GM18508 (cell line): ENCODE measurements at regions not wholly inside any gene's neighbourhood (a gene's known extent, or its start where the extent isn't known, plus 50 kb on each side); places are given as distances from the start of the nearest gene placed in this dataset.
"Not testable (repeated sequence)": the region's sequence is repeated elsewhere in the genome, so short reads cannot be mapped to it uniquely, and the experiment has no call there.

Experiments
- ATAC-seq: cut with Tn5 transposase; IDR thresholded peaks from one replicate; pipeline ENCODE4 v1.9.1; 2021; ENCODE audit warnings: moderate number of reproducible peaks; ENCODE audit not compliant: insufficient read depth, unreplicated experiment

DNA sequence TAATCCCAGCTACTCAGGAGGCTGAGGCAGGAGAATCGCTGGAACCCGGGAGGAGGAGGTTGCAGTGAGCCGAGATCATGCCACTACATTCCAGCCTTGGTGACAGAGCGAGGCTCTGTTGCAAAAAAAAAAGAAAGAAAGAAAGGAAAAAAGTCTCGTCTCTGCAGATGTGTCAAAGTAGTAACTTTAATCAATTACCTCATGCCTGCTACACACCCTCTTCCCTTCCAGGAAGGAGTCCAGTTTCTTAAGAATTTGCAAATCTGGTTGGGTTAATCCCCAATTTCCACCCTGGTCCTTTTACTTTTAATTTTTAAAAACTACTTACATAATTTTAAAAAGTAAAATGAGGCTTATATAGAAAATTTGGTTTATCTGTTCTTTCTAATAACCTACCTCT, 234.5 kb upstream of the KITLG start:
- no peak for ATAC-seq

DNA sequence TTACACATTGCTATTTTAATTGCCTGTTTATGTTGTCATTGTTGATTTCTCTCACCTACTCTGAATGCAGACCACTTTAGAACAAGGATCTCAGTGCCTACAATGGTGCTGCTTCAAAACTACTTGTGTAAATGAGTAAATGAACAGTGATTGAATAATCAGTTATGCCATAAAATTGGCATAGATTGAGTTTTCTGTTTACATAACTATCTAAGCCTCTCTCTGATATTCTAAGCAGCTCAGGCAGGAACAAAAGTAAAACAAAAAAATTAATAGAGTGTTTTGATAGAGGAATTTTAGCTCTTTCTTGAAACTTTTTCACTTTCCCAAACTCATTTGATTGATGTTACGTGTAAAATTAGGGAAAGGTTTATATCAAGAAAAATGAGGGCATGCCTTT, 232.3 kb upstream of the KITLG start:
- no peak for ATAC-seq

DNA sequence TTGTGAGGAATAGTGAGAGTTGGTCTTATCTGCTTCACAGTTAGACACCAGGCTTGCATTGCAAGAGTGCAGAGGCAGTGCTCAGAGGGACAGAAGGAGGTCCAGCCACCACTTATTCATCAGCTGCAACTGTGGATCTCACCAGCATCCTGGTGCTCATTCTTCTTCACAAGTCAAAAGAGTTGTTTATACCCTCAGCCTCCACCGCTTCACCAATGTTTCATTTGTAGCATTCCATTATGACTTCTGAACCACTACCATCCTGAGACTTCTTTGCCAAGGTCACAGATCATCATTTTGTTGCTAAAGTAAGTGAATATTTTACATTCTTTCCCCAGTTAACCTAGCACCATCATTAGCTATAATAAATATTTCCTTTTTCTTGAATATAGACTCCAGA, 230.5 kb upstream of the KITLG start:
- ATAC-seq: no peak

DNA sequence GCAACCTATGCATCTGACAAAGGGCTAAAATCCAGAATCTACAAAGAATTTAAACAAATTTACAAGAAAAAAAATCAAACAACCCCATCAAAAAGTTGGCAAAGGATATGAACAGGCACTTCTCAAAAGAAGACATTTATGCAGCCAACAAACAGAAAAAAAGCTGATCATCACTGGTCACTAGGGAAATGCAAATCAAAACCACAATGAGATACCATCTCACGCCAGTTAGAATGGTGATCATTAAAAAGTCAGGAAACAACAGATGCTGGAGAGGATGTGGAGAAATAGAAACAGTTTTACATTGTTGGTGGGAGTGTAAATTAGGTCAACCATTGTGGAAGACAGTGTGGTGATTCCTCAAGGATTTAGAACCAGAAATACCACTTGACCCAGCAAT, 229.6 kb upstream of the KITLG start:
- not testable (repeated sequence) for ATAC-seq

DNA sequence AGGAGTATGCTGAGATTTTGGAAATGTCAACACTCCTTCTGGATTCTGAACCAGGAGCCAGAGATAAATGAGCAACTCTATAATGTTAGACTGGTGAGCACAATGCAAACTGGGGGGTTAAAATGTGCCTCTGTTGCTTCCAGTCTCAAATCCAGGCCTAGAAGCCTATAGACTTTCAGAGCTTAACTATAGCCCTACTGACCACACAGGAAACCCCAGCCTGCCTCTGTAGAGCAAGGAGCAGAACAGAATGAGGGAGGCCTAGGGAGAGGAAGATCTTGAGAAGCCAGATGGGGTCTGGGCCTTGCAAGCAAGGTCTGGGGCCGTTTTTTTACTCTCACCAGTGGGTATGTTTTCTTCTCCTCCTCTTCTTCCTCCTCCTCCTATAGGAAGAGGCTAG, 225.4 kb upstream of the KITLG start:
- ATAC-seq: no peak

DNA sequence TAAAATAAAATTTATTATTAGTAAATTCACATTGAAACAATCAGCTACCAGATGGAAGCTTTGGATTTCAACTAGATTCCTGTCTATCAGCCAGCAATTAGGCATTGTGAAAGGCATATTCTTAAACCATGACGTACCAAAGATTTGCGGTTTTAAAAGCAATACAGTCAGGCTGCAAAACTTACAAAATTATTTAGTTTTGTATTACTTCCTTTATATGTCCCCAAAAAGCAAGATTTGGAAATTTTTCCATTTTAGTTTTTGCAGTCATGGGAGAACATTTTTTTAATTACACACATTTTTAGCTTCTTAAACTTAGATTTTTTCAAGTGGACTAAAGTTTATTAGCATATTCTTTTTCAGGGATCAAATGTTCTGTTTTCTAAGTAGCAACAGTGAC, 225.0 kb upstream of the KITLG start:
- ATAC-seq: no peak

DNA sequence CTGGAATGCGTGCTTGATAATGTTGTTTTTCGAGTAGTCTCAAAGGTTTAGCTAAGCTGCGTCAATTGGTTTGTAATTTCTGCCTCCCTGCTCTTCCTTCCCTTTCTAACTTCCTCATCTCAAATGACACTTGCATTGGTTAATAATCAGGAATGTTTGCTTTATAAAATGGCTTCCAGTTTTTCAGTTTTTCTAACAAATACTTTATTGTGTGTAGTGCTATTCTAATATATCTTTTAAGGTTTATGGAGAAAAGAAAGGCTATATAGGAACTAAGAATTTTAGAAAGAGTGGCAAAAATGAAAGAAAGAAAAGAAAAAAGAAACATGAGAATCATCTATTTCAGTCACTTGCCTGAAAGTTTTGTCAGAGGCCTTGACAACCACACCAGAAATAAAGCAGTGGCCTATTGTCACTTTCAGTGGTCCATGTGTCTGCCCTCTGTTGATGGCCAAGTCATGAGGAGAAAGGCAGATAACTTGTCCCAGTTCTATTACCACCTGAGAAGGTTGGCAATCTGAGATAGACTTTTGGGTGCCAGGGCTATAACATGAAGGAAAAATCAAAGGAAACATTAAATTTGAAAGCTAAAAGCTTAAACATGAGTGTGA, 221.9 kb upstream of the KITLG start:
- no peak for ATAC-seq

DNA sequence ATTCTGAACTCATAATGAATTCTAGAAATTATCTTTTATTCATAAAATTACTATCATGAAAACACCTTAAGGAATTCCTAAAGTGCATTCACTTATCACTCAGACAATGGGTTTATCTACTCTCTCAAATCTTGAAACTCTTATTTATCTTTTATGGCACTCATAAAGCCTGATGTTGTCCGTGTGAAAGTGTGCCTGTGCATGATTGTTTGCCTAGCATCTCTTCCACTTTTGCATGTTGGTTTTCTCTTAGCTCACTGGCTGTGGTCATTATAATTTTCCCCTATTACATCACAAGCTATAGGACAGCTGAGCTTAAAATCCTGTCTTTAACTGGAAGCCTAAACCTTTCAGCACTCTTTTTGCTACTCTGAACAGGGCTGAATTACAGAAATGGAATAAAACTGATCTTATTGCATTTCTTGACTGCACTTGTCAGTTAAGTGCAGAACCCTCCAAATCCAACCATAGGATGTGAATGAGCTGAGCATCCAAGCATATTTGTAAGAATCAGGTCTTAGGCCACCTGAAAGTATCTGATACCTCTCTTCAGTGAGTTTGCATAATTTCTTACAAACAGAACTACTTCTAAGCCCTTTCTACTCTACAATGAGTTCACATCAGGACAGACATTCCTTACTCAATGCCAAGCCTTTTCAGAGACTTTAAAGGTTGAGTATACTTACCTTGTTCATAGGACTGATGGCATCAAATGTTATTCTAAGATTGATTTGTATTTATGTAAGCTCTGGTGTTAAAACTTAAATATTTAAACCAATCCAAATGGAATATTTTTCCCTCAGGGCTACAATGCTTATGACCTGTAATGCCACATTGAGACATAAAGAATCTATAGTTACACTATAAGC, 221.2 kb upstream of the KITLG start:
- ATAC-seq: no peak

DNA sequence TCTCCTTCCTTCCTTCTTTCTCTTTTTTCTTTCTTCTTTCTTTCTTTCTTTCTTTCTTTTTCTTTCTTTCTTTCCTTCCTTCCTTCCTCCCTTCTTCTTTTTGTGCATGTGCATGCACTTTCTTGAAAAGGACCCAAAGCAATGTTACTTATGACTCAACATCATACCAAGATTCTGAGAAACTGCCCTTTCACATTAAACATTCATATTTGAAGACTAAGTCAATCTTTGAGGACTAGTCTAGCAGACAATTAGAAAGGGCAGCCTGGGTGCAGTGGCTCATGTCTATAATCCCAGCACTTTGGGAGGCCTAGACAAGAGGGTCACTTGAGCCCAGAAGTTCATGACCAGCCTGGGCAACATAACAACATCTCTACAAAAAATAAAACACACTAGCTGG, 212.8 kb upstream of the KITLG start:
- ATAC-seq: no peak

DNA sequence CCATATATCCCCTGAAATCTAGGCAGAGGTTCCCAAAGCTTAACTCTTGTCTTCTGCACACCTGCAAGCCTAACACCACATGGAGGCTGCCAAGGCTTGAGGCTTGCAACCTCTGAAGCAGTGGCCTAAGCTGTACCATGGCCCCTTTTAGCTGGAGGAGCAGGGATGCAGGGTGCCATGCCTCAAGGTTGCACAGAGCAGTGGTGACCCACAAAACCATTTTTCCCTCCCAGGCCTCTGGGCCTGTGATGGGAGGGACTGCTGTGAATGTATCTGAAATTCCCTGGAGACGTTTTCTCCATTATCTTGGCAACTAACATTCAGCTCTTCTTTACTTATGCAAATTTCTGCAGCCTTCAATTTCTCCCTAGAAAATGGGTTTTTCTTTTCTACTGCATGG, 210.0 kb upstream of the KITLG start:
- no peak for ATAC-seq

DNA sequence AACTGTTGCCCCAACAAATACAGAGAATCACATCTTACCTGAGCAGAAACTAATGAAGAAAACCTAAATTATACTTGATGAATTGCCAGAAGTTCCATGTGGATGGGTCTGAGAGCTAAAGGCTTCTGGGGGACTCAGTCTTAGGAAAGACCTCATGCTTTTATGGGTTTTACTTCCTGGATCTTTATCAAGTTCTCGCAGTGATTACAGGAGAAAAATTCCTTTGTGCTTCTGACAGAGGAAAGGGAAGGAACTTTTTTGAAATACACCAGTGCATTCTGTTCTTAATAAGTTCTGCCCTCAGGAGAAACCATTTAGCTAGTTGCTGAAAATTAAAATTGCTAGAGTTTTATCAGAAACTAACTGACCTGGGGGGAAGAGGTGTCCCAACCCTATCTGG, 203.9 kb upstream of the KITLG start:
- no peak for ATAC-seq

DNA sequence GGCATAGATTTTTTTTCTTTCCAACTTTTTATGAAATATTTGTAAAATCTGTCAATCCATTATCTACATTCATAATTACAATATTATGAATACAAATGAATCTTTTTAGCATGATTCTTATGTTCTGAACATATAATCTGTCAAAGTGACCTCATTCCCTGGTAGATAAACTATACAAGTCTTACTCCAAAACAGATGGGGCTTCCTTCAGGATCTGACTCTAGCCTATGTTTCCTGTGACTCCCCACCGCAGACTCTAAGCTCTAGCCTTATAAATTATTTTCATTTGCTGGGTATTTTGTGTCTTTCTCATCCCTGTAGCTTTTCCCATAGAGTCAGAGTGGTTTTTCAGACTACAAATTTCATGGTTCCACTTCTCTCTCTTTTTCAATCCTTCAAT, 202.1 kb upstream of the KITLG start:
- no peak for ATAC-seq

DNA sequence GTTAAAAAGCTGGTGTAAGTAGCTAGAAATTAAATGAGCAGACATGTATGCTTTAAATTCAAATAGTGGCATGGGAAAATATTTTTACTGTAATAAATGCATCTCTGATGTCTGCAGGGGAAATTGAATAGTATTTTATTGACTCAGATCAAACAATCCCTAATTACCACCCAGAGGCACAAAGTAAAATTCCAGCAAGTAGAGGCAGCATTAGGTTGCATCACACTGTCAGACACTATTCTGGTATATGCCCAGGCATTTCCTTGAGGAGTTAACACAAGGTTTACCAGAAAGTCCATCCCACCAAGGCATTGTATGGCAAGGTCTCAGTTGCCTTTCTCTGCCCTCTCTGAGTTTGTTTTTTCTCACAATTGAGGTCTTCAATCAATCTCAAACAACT, 201.6 kb upstream of the KITLG start:
- ATAC-seq: no peak

DNA sequence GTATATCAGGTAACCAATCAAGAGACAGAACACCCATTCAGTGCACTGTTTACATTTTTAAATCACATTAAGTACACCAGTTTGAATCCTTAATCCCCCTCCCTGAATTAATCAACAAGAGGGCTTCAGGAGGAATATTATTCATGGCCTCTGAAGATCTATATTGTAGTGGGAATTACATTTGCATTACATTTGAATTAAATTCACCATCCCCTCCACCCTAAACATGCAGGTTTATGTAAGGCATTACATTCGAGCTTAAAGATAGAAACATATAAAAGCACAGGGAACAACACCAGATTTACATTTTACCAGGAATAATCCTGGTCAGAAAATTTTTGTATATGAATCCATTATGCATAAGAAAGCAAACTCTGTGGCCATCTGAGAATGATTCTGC, 197.8 kb upstream of the KITLG start:
- ATAC-seq: no peak

DNA sequence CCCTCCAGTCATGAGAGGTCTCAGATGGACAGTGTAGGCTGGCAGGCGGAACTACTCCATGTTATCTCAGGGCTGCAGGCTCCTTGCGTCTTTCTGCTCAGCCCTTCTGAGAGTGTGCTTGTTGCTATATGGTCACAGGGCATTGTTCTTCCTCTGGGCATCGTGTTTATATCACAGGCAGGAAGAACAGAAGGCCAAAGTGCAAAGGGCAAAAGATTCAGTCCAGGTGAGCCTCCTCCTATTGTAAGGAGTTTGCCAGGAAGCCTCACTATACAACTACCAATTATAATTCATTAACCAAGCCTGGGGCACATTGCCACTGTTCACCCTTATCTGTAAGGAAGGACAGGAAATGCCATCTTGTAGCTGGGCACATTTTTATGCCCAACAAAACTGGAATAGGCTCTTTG, 195.5 kb upstream of the KITLG start:
- ATAC-seq: no peak

DNA sequence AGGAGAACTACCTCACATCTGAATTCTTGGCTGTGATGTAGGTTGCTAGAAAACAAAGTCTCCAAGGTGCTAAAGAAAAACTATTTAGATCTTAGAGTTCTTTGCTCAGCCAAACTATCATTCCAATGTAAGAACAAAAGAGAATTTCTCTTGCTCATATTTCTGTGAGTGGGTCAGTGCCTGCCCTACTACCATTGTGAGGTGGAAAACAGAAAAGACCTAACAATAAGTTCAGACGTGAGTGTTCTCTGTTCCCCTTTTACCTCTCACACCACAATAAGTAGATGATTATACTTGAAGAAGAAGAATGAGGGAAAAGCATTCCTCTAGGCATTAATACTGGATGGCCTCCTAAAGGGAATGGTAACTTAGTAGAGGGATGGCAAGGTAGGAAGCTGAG, 187.4 kb upstream of the KITLG start:
- no peak for ATAC-seq

DNA sequence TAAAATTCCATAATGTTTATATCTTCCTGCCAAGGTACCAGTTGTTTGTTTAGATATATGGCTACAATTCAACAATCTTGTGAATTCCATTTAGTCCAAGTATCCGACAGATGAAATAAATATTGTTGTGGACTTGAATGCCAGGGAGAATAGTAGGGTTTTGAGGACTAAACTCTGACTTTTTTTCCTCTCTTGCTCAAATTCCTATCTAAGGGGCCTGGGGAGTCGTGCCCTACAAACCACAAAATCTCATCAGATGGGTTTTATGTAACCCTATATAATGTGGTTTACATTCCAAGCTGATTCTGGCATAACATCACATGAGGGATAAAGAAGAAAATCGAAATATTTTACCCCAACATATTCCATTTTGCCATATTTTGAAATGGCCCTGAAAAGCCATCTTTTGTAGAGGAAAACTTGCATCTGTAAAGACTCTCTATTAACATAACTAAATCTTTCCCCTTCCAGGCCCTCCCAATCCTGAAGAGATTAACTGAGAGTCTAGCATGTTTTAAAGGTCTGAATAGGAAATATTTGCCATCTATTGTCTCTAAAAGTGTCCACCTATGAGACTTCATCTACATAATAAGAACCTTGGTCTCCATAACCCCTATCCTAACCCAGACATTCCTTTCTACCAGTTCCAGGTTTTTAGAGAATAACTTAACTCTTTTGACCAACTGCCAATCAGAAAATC, 184.7 kb upstream of the KITLG start:
- no peak for ATAC-seq

DNA sequence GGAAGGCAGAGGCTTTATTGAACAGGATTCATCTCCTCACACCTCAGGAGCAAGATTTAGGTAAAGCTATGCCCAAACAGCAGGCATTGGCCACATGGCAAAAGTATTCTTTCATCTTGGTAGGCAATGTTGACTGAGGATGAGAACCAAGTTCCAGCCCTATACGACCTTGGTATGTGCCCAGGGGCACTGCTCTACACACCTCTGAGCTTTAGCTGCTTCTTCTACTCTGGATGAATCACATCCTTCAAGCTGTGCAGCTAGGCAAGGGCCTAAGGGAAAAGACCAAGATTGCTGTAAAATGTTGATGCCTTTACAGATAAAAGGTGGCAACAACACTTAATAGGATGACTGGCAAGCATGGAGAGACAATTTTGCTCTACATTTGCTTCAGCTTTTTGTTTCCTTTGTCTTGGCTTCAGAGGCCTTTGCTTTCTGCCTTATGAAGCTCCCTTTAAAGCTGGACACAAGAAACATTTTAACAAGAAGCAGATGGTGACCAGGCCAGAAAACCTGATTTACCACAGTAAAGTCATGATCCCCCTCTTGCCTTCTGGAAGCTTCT, 183.3 kb upstream of the KITLG start:
- ATAC-seq: no peak

DNA sequence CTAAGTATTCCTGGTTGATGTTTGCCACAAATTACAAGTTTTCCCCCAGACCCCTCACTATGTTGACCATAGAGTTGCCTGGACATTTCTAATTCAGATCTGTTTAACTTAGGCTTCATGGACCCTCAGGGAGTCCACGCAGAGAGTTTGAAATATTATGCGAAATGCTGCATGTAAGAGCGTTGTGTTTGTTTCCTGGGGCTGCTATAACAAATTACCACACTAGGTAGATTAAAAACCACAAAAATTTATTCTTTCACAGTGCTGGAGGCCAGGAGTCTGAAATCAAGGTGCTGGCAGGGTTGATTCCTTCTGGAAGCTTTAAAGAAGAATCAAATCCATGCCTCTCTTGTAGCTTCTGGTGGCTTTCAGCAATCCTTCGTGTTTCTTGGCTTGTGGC, 177.9 kb upstream of the KITLG start:
- ATAC-seq: no peak

DNA sequence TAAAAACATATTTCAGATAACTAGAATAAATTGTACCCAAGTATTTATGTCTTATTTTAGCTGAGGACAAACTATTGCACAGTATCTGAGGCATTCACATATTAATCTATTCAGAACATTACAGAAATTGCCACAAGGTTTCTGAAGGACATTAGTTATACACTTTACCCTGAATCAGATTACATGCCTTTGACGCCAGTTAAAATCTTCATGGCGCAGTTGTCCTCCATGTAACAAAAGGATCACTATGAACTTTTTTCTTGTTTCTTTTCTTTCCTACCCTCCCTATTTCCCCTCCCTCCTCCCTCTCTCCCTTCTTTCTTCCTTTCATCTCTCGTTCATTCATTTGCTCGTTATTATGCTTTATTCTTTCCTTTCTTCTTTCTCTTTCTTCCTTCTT, 176.6 kb upstream of the KITLG start:
- no peak for ATAC-seq

DNA sequence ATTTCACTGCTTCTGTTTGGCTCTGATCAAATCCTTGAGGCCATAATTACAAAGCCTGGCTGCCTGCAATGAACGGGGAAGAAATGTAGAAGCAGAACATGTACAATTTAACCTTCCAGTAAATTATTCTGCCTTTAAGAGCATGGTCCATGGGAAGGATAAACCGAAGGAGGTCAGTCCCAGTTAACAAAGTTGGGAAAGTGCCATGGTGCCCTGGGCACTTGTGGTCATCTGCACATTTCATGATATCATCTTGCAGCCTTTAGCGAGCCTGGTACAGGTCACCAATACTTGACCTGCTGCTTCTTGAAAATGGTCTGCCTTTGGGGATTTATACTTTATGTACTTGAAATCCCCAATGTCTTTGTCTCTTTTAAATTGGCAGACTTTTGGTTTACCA, 175.9 kb upstream of the KITLG start:
- no peak for ATAC-seq
